GM23338 (cell line): ENCODE measurements at regions not wholly inside any gene's neighbourhood (a gene's known extent, or its start where the extent isn't known, plus 50 kb on each side); places are given as distances from the start of the nearest gene placed in this dataset.

ENCODE experiments used
- CREB1 ChIP-seq: fragments of 250-450 bp; sonication (Bioruptor Pico); IDR thresholded peaks from 2 replicates; pipeline ENCODE4 v1.5.0; 2020; ENCODE audit warnings: low read depth, mild to moderate bottlenecking, moderate library complexity
- EZH2 ChIP-seq: fragments of 200-600 bp; sonication (generic); IDR thresholded peaks from one replicate; pipeline ENCODE4 v1.8.0; 2017; ENCODE audit warnings: antibody characterized with exemption, mild to moderate bottlenecking, low read depth; ENCODE audit not compliant: unreplicated experiment
- EZH2phosphoT487 ChIP-seq: fragments of 200-600 bp; sonication (generic); IDR thresholded peaks from one replicate; pipeline ENCODE4 v1.8.1; 2018; ENCODE audit warnings: antibody characterized with exemption; ENCODE audit not compliant: unreplicated experiment
- JUNB ChIP-seq: IDR thresholded peaks from one replicate; pipeline ENCODE4 v1.6.1; 2016; ENCODE audit warnings: antibody characterized with exemption; ENCODE audit not compliant: unreplicated experiment
- POLR2AphosphoS5 ChIP-seq: IDR thresholded peaks from 2 replicates; pipeline ENCODE4 v1.6.1; 2016; ENCODE audit warnings: antibody characterized with exemption, low read depth
- ZNF114 ChIP-seq: fragments of 250-450 bp; sonication (Bioruptor Pico); IDR thresholded peaks from 2 replicates; pipeline ENCODE4 v1.5.0; 2020; ENCODE audit warnings: mild to moderate bottlenecking, moderate library complexity
- ZNF331 ChIP-seq: fragments of 250-450 bp; sonication (Bioruptor Pico); IDR thresholded peaks from 2 replicates; pipeline ENCODE4 v1.5.0; 2020; ENCODE audit warnings: low read depth, mild to moderate bottlenecking, moderate library complexity
- TF ChIP-seq, protein P1 (sequence below): IDR thresholded peaks from one replicate; pipeline ENCODE4 v1.6.1; 2018; ENCODE audit warnings: antibody characterized with exemption; ENCODE audit not compliant: unreplicated experiment
- TF ChIP-seq, protein P2 (sequence below), 2 experiments: fragments of 200-600 bp in 1 of 2; sonication (generic) in 1 of 2; conservative IDR thresholded peaks; 2 replicates each; pipeline versions ENCODE4 v1.5.1 to v1.6.1; 2016 to 2017; ENCODE audit warnings: antibody characterized with exemption in 2 of 2, low read depth in 2 of 2, mild to moderate bottlenecking in 2 of 2, moderate library complexity in 1 of 2
- TF ChIP-seq, protein P3 (sequence below): fragments of 250-450 bp; sonication (Bioruptor Pico); IDR thresholded peaks from 2 replicates; pipeline ENCODE4 v1.5.0; 2020; ENCODE audit warnings: mild to moderate bottlenecking, moderate library complexity
- TF ChIP-seq, protein P4 (sequence below): IDR thresholded peaks from 2 replicates; pipeline ENCODE4 v1.6.1; 2016; ENCODE audit warnings: antibody characterized with exemption

DNA sequence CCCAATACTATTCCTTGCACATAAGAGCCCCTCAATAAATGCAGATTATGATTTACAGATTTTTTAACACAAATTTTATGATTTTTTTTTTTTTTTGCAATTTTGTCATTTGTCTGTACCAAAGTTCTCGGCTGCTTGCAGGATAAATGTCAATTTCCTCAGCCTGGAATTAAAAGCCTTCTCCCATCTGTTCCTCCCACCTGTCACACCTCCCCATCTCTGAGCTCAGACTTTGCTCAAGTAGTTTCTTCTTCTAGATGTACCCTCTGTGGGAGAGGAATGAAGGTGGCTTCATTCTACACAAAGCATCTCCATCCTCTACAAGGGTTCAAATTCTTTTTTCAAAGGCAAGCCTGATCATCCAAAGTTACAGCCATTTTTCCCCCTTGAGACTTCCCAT is 153.7 kb upstream of the GRAMD2B start:
- TF ChIP-seq POLR2AphosphoS5 (no peak), EZH2 (no peak), JUNB (no peak), EZH2phosphoT487 (no peak), ZNF331 (CRISPR knock-in tag) (no peak), ZNF114 (no peak), CREB1 (CRISPR knock-in tag) (no peak)
- TF ChIP-seq, protein P1, sequence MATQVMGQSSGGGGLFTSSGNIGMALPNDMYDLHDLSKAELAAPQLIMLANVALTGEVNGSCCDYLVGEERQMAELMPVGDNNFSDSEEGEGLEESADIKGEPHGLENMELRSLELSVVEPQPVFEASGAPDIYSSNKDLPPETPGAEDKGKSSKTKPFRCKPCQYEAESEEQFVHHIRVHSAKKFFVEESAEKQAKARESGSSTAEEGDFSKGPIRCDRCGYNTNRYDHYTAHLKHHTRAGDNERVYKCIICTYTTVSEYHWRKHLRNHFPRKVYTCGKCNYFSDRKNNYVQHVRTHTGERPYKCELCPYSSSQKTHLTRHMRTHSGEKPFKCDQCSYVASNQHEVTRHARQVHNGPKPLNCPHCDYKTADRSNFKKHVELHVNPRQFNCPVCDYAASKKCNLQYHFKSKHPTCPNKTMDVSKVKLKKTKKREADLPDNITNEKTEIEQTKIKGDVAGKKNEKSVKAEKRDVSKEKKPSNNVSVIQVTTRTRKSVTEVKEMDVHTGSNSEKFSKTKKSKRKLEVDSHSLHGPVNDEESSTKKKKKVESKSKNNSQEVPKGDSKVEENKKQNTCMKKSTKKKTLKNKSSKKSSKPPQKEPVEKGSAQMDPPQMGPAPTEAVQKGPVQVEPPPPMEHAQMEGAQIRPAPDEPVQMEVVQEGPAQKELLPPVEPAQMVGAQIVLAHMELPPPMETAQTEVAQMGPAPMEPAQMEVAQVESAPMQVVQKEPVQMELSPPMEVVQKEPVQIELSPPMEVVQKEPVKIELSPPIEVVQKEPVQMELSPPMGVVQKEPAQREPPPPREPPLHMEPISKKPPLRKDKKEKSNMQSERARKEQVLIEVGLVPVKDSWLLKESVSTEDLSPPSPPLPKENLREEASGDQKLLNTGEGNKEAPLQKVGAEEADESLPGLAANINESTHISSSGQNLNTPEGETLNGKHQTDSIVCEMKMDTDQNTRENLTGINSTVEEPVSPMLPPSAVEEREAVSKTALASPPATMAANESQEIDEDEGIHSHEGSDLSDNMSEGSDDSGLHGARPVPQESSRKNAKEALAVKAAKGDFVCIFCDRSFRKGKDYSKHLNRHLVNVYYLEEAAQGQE = no peak
- TF ChIP-seq, protein P2, sequence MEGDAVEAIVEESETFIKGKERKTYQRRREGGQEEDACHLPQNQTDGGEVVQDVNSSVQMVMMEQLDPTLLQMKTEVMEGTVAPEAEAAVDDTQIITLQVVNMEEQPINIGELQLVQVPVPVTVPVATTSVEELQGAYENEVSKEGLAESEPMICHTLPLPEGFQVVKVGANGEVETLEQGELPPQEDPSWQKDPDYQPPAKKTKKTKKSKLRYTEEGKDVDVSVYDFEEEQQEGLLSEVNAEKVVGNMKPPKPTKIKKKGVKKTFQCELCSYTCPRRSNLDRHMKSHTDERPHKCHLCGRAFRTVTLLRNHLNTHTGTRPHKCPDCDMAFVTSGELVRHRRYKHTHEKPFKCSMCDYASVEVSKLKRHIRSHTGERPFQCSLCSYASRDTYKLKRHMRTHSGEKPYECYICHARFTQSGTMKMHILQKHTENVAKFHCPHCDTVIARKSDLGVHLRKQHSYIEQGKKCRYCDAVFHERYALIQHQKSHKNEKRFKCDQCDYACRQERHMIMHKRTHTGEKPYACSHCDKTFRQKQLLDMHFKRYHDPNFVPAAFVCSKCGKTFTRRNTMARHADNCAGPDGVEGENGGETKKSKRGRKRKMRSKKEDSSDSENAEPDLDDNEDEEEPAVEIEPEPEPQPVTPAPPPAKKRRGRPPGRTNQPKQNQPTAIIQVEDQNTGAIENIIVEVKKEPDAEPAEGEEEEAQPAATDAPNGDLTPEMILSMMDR (conservative IDR thresholded peaks at IDR 0.05; ENCODE audit: low read depth in 2 of 2) = no peak
- TF ChIP-seq, protein P3, sequence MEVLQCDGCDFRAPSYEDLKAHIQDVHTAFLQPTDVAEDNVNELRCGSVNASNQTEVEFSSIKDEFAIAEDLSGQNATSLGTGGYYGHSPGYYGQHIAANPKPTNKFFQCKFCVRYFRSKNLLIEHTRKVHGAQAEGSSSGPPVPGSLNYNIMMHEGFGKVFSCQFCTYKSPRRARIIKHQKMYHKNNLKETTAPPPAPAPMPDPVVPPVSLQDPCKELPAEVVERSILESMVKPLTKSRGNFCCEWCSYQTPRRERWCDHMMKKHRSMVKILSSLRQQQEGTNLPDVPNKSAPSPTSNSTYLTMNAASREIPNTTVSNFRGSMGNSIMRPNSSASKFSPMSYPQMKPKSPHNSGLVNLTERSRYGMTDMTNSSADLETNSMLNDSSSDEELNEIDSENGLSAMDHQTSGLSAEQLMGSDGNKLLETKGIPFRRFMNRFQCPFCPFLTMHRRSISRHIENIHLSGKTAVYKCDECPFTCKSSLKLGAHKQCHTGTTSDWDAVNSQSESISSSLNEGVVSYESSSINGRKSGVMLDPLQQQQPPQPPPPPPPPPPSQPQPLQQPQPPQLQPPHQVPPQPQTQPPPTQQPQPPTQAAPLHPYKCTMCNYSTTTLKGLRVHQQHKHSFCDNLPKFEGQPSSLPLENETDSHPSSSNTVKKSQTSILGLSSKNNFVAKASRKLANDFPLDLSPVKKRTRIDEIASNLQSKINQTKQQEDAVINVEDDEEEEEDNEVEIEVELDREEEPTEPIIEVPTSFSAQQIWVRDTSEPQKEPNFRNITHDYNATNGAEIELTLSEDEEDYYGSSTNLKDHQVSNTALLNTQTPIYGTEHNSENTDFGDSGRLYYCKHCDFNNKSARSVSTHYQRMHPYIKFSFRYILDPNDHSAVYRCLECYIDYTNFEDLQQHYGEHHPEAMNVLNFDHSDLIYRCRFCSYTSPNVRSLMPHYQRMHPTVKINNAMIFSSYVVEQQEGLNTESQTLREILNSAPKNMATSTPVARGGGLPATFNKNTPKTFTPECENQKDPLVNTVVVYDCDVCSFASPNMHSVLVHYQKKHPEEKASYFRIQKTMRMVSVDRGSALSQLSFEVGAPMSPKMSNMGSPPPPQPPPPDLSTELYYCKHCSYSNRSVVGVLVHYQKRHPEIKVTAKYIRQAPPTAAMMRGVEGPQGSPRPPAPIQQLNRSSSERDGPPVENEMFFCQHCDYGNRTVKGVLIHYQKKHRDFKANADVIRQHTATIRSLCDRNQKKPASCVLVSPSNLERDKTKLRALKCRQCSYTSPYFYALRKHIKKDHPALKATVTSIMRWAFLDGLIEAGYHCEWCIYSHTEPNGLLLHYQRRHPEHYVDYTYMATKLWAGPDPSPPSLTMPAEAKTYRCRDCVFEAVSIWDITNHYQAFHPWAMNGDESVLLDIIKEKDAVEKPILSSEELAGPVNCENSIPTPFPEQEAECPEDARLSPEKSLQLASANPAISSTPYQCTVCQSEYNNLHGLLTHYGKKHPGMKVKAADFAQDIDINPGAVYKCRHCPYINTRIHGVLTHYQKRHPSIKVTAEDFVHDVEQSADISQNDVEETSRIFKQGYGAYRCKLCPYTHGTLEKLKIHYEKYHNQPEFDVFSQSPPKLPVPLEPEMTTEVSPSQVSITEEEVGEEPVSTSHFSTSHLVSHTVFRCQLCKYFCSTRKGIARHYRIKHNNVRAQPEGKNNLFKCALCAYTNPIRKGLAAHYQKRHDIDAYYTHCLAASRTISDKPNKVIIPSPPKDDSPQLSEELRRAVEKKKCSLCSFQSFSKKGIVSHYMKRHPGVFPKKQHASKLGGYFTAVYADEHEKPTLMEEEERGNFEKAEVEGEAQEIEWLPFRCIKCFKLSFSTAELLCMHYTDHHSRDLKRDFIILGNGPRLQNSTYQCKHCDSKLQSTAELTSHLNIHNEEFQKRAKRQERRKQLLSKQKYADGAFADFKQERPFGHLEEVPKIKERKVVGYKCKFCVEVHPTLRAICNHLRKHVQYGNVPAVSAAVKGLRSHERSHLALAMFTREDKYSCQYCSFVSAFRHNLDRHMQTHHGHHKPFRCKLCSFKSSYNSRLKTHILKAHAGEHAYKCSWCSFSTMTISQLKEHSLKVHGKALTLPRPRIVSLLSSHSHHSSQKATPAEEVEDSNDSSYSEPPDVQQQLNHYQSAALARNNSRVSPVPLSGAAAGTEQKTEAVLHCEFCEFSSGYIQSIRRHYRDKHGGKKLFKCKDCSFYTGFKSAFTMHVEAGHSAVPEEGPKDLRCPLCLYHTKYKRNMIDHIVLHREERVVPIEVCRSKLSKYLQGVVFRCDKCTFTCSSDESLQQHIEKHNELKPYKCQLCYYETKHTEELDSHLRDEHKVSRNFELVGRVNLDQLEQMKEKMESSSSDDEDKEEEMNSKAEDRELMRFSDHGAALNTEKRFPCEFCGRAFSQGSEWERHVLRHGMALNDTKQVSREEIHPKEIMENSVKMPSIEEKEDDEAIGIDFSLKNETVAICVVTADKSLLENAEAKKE = no peak
- TF ChIP-seq, protein P4, sequence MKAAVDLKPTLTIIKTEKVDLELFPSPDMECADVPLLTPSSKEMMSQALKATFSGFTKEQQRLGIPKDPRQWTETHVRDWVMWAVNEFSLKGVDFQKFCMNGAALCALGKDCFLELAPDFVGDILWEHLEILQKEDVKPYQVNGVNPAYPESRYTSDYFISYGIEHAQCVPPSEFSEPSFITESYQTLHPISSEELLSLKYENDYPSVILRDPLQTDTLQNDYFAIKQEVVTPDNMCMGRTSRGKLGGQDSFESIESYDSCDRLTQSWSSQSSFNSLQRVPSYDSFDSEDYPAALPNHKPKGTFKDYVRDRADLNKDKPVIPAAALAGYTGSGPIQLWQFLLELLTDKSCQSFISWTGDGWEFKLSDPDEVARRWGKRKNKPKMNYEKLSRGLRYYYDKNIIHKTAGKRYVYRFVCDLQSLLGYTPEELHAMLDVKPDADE = no peak
